Activated CD4-positive, alpha-beta T cell treated with anti-CD3 and anti-CD28 coated beads, Interleukin-2, amount 50 U/mL, for 24 hours (primary cell): ENCODE measurements at regions not wholly inside any gene's neighbourhood (a gene's known extent, or its start where the extent isn't known, plus 50 kb on each side); places are given as distances from the start of the nearest gene placed in this dataset.
"Not testable (repeated sequence)": the region's sequence is repeated elsewhere in the genome, so short reads cannot be mapped to it uniquely, and the experiment has no call there.

Experiments
- DNase-seq, 2 donors: peaks; one replicate each; pipeline ENCODE4 v3.0.0-alpha.2; 2020; ENCODE audit warnings: low read depth in 1 of 2, low spot score in 1 of 2

- DNase-seq: no peak
These were observed 287.2 kb upstream of the FN1 start for GRCh38 chr2:215722986-215723630.

- no peak for DNase-seq
These were observed 286.3 kb upstream of the FN1 start for GRCh38 chr2:215722125-215722524.

GRCh38 chr2:215721515-215721914 is 285.6 kb upstream of the FN1 start:
- DNase-seq: not testable (repeated sequence)

DNA sequence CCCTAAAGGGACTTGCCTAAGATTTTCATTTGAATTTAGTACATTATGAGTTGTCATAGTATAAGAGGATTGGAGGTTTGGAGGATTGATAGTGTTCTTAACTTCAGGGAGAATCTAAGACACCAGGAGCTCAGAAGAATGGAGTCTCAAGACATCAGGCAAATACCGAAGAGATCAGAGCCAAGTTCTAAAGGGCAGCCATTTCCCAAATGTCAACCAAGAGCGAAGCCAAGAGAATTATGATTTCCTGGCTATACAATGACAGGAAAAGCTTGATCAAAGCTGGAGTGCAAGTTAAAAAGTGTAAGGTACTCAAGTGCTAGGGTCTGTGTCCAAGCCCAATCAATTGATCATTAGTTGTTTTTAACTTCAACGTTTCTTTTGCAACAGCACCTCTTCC is 283.0 kb upstream of the FN1 start:
- DNase-seq: no peak

DNA sequence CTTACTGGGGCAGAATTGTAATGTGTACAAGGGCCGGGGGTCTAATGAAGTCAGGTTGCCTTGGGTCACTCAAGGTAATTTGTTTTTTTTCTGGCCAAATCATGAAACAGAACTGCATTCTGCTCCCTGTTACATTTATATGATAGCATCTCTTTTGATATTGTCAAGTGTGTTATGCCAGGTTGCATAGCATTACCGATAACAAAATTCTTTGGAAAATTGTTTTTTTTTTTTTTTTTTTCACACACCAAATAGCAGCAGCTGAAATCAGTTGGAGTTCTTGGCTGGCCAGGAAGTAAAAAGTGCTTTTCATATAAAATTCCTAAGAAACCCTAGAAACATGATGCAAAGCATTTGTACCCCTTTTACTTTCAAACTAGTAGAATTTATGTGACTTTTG is 282.6 kb upstream of the FN1 start:
- DNase-seq: no peak

DNA sequence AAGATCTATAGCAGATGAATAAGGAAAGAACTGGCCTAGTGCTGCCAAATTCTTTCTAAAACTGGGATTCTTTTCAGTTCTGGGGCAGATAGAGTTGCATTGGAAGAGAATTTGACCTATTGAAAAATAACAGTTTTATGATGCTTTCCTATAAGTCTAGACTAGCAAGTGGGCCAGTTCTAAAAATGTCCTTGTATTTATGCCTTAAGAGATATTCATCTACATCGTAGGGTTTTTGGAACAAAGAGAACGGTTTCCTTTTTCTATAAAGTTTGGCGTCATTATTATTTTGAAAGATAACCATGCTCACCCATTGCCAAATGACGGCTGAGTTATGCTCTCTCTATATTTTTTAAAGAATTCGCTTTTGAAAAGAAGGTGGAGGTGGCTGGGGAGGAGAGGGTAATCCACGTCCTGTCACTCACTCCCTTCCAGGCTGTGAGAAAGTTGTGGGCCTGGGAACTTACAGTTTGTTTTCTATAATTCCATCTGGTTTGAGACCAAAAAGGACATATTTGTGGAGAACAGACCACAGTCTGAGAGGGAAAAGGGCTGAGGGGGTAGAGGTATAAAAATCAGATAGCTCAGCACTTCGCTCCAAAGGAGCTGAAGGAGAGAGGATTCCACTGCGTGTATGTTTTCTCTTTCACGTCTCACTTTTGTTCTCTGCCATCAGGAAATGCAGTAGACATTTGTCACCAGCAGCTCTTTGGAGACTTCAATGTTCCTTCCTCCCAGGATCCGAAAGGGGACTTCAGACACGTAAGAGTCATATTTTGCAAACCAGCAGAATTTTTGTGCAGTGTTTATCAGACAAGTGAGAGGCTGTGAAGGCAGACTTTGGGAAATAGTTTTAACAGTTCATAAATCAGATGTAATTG is 281.9 kb upstream of the FN1 start:
- no peak for DNase-seq

- DNase-seq: no peak
These were observed 281.1 kb upstream of the FN1 start for GRCh38 chr2:215716956-215717355.

DNA sequence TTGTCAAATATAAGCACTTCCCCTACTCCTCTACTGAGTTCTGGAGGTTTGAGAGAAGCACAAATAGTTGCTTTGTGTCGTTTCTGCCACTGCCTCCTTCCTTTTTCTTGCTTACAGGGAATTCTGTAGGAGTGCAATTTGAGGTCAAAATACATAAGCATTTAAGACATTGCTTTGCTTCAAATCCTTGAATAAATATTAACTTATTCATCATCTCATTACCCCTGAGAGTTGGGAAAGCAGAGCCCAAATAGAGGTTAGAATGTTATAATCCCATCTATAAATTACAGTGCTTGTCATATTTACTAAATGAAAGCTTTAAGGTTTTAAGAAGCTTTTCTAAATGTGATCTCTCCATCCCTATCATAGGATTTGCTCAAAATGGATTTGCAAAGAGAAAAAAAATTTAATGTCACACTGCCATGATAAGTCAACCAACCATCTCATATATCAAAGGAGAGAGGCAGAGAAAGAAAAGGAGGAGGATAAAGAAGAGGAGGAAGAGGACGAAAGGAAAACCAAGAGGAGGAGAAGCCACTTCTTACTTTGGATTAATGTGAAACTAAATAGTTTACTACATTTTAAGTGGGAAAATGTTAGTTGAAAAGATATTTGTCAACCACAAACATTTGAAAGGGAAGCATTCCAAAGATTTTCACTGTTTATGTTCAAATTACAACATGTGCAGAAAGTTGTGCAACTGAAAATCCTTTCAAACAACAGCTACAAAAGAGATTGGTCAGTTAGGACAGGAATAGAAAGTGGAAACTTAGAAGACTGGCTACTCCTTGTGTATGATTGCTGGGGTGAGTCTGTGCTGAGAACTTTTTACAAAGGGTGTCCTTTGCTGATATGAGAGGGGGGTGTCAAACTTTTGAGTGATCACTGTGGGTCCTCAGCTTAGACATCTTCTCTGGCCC is 277.3 kb upstream of the FN1 start:
- DNase-seq: no peak

GRCh38 chr2:215712219-215712868 is 276.5 kb upstream of the FN1 start:
- DNase-seq: no peak

GRCh38 chr2:215711471-215712034 is 275.7 kb upstream of the FN1 start:
- DNase-seq: no peak

DNA sequence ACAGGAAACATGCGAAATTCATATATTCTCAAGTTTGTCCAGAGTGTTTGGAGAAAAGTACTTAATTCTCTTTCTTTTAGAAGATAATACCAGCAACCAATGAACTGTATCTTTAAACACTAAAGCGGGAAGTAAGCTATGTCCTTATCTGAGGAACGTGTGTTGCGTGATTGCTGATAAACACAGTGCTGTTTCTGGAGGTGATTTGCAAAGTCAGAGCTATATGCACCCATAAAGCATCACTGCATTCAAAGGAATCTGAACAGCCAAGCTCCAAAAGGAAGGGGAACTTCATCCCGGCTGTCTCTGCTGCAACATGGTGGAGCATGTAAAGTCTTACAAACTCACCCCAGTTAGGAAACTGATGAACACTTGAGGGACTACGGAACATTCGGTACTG is 271.7 kb upstream of the FN1 start:
- DNase-seq: no peak

- DNase-seq: no peak
These were observed 270.0 kb upstream of the FN1 start for GRCh38 chr2:215705771-215706361.

DNA sequence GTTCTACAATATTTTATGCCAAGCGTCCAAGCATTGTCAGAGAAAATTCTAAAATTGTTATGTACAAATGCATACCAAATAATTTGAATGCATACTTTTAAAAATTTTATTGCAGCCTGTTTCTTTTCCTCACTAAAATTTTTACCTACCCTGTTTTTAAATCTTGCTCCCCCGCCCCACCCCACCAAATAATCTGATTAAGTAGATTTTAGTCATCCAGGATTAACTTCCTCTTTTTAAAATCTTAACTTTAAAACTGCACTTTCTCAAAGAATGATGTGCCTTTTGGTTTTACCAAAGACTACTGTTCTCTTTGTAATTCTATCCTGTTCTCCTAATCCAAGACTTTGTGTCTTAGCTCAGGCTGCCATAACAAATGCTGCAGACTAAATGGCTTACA is 269.4 kb upstream of the FN1 start:
- no peak for DNase-seq

GRCh38 chr2:215702116-215702902 is 266.4 kb upstream of the FN1 start:
- DNase-seq: no peak

- DNase-seq: no peak
These were observed 264.1 kb upstream of the FN1 start for GRCh38 chr2:215699700-215700538.

- no peak for DNase-seq
These were observed 263.1 kb upstream of the FN1 start for GRCh38 chr2:215699018-215699417.

- no peak for DNase-seq
These were observed 262.7 kb upstream of the FN1 start for GRCh38 chr2:215698566-215698965.

DNA sequence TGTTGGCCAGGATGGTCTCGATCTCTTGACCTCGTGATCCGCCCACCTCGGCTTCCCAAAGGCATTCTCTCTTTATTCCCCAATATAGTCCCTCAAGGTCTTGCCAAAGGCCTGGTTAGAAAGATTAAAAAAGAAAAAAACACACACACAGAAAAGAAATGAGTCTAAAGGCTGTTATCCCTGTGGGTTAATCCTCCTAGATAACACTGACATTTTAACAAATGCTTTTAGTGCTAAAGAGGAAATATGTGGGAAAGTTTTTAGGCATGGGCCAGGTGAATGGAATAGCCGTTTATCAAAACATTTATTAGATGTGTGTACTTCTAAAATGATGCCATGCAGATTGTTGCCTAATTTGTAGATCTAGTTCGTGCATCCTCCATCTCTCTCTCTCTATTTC is 261.6 kb upstream of the FN1 start:
- no peak for DNase-seq

- DNase-seq: no peak
These were observed 261.1 kb upstream of the FN1 start for GRCh38 chr2:215697003-215697402.
